ENCODE measurements at regions not wholly inside any gene's neighbourhood (a gene's known extent, or its start where the extent isn't known, plus 50 kb on each side); places are given as distances from the start of the nearest gene placed in this dataset.

DNA sequence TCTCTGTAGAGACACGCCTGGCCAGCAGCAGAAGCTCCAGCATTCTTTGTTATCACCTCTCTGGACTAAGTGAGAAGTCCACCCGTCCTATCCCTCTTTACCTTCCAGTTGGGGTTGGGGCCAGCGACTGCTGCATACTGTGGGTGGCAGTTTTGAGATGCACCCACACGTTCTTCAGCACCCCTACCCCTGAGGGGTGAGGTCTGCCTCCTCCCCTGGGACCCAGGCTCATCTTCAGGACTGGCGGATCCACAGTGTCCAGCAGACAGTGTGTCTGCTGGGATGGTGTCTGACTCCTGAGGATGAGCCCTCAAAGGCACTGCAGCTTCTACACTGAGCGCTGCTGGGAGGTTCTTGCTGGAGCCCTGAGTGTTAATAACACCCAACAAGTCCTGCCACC, 78.8 kb downstream of the GADD45G start:
- TF ChIP-seq, protein P1, sequence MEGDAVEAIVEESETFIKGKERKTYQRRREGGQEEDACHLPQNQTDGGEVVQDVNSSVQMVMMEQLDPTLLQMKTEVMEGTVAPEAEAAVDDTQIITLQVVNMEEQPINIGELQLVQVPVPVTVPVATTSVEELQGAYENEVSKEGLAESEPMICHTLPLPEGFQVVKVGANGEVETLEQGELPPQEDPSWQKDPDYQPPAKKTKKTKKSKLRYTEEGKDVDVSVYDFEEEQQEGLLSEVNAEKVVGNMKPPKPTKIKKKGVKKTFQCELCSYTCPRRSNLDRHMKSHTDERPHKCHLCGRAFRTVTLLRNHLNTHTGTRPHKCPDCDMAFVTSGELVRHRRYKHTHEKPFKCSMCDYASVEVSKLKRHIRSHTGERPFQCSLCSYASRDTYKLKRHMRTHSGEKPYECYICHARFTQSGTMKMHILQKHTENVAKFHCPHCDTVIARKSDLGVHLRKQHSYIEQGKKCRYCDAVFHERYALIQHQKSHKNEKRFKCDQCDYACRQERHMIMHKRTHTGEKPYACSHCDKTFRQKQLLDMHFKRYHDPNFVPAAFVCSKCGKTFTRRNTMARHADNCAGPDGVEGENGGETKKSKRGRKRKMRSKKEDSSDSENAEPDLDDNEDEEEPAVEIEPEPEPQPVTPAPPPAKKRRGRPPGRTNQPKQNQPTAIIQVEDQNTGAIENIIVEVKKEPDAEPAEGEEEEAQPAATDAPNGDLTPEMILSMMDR (conservative IDR thresholded peaks at IDR 0.05; ENCODE audit: low read depth, low read length), result no peak
- no peak for TF ChIP-seq EZH2 (IDR thresholded peaks at IDR 0.05; ENCODE audit: borderline replicate concordance, low read depth, low read length, poor library complexity, severe bottlenecking)
